Muscle of back (tissue), 3 donors: ENCODE measurements at regions not wholly inside any gene's neighbourhood (a gene's known extent, or its start where the extent isn't known, plus 50 kb on each side); places are given as distances from the start of the nearest gene placed in this dataset.

Experiments
- DNase-seq, 3 donors: peaks; one replicate each; pipeline versions ENCODE4 v3.0.0 to v3.0.0-alpha.2; 2013

DNA sequence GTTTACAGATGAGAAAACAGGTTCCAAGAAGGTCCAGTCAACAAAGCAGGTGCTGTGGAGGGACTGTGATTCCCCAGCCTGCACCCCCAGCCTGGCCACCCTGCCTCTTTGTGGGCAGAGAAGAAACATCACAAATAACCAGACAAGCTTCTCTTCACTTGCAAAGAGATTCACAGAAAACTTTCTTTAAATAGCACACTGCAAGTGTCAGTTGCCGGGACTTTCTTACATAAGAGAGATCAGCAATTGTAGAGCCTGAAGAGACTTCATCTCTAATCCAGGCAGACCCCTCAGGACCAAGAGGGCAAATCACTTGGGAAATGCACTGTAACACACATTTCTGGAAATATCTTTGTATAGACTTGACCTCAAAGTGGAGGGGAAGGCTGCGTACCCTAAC, 207.9 kb upstream of the CHRNA7 start:
- no peak for DNase-seq

DNA sequence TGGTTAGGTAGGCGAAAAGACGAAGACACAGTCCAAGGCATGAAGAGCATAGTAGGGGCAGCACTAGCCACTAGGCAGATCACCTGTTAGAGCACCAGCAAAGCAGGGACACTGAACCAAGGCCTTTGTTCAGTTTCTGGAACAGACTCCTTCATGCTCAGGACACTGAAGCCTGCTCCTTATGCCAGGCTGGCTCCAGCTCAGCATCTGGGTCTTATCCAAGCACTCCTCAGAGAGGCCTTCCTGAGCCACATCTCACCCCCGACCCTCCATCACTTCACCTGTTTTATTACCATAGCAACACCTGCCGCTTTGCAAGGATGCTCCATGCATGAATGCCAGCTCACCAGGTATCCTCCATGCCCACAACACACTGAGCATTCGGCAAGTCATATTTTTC, 206.3 kb upstream of the CHRNA7 start:
- no peak for DNase-seq

DNA sequence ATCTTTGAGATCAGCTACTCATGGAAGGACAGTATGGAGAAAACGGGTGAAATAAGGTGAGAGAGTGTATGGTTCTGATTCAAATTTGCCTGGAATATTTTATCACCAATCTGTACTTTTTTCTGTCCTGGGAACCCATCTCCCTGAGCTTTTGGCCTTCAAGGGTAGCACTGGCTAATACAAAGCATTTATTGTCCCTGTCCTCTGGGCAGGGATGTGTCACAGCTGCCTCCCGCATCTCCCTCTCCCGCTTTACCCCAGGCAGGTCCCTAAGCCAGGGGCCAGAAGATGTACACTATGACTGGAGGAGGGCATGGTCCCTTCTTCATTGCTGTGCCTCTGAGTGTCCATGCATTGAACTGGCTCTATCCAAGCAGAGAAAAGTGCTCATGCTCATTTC, 201.7 kb upstream of the CHRNA7 start:
- DNase-seq: no peak

DNA sequence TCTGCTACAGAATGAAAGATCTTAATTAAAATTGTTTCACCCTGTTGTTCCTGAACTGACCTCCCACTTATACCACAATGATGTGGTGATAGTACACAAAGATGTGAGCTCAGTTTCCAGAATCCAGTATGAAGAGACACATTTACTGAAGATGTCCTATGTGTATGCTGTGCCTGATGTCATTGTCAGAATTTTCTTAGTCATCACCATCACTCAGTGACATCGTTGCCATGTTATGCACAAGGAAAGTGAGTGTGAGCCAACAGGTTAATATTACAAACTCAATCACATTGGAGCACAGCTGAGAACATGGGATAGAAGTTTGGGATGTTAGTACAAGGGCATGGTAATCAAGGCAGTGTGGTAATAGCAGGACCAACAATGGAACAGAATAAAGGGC, 199.7 kb upstream of the CHRNA7 start:
- DNase-seq: no peak

DNA sequence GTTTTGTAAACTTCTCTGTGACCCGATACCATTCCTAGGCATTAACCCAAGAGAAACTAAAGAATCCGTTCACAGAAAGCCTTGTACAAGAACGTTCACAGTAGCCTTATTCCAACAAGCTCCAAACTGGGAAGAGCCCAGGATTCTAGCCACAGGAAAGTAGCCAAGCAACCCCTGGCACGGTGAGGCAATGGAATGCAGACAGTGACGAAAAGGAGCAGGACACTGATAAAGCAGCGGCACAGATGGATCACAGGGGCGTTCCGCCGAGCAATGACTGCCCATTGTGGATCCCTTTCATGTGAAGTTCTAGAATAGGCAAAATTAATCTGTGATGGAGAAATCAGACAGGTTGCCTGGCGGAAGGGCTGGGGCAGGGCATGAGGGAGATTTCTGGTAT, 198.7 kb upstream of the CHRNA7 start:
- no peak for DNase-seq

DNA sequence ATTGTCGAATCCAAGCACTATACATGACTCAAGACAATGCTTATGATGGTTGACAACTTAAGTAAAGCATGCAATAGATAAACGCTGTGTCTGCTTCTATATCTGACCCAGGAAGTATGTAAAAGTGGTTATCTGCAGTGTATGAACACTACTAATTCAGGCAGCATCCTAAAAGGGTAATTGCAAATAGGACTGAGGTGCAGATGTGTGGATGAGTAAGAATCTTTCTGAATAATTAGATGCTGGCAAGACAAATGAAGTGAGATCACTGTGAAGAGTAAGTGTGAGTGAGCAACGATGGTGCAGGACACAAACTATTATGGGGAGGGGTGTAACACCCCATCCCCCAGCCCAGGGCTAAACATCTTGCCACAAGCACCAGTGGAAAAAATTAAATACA, 195.7 kb upstream of the CHRNA7 start:
- DNase-seq: no peak

DNA sequence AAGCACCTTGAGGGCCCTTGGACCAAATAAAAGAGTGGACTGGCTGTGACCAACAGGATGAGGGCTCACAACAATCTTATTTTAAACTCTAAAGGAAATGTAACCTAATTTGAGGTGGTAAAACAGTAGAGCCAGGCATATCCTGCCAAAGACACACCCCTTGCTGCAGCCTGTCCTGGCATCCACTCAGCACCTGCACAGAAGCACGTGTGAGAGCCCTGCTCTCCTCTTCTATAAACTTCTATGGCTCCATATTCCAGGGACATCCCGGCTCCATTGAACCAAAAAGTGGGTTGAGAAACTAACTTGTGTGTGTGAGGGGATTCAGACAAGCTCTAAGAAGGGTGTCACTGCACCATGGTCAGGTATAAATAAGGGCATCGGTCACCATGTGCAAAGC, 190.9 kb upstream of the CHRNA7 start:
- no peak for DNase-seq

DNA sequence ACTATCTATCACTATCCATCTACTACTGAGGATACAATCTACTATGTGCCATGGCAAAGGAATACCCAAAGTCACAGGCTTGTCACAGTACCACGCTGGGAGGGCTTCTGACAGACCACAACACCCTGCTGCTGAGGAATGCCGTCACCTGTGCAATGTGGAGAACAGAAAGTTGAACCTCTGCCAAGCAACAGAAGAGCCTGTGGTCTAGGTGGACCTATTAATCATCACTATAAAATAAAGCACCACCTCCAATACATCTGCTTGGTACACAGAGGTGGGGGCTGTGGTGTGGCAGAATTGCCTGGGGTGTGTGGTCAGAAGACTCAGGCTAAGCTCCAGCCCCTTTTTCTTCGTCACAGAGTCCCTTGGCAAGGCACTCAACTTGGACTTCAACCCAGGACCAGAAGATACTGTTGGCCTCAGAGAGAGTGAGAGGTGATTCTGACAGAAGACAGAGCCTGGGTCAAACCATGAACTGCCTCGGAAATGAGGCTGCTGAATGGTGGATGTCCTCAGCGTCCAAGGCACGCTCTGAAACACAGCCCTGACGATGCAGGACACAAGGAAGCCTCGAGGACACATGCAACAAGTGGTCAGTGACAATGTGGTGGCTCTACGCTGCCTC, 189.4 kb upstream of the CHRNA7 start:
- DNase-seq: no peak

DNA sequence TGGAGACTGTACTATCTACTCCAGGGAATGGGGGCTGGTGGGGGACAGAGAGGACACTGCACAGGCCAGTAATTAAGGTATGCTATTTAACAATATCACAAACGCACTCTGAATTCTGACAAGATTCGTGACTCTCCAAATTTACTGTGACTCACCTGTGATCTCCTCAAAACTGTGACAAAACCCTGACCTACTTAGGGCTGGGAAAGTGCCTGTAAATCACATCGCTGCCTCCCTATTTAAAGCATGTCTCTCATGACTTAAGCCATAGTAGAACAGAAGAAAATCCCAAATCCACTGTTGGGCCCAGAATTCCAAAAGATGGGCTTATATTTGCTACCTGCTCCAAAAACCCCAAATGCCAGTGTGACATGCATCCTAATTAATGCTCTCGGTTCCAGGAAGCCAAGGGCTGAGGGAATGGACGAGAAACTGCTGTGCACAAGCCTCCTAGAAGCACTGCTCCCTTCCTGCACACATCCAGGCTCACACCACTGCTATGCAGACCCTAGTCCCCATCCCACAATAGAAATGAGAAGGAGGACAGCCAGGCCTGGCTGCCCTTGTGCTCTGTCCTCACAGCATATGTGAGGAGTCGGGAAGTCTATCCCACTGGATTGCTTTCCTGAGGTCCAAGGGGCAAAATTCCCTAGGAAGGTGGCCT, 187.7 kb upstream of the CHRNA7 start:
- no peak for DNase-seq

DNA sequence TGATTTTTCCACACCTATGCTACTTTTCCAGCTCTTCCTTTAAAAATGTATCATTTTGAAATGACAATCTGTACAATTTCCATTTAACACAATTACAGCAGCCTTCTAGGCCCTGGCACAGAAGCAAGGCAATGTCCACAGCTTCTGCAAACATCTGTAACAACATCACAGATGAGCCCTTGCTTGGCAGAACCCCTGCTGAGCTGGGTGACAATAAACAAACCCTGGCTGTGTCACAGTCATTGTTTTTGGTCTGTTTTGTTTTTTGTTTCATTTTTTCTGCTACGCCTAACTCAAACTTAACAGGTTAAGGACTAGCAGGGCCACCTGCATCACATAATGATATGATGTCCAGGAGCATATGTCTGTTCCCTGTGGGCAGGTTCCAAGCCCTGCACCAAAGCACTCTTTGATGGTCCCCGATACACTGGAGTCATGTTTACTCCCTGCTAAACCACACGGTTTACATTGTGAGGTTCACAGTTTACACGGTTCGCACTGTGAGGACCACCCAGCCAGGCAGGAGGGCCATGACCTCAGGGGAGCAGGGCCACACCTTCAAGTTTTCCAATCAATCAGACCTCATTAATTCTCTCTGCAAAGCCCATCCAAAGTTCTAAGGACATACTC, 186.8 kb upstream of the CHRNA7 start:
- no peak for DNase-seq

DNA sequence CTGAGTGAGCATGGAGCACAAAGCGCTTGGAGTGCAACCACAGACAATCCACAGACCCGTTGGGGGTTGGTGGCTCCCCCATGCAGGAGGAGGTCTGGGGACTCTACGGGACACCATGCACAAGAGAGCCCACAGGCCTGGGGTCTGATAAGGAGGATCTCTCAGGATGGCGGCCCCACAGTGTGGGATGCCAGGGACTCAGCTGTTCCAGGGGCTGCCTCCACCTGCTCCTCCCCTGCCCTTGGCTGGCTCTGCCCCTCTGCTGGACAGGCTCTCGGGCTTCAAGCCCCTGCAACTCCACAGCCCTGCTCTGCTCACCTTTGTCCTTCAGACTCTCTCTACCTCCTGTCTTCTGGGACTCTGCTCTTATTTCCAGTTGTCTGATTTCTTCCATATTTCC, 184.5 kb upstream of the CHRNA7 start:
- no peak for DNase-seq

DNA sequence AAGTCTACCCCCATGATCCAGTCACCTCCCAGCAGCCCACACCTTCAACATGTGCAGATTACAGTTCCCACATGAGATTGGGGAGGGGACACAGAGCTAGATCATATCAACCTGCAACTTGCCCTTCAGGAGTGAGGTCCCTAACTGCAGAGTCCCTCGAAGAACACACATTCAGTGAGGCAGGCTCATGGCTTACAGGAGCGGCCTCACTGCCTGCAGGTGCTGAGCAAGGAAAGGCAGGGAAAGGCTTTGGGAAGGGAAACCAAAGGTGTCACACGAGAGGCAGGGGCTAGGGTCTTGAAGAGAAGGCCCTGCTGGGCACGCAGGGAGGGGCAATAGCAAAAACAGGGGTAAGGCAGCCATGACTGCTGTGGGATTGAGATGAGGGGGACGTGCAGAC, 182.4 kb upstream of the CHRNA7 start:
- DNase-seq: no peak

DNA sequence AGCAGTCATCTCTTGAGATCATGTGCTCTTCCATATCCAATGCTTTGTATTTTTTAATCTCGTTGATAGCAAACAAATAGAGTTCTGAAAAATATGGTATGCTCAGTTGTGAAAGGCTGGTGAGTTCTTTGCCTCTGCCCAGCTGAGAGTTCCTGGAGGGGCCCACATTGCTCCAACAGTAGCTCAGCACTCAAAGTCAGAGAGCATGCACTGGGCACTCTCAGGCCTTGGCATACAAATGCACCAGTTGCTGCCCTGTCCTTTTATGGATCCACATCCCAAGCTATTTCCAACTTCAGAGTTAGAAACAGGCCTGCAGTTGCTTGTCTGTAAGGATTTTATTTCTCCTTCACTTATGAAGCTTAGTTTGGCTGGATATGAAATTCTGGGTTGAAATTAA, 181.7 kb upstream of the CHRNA7 start:
- DNase-seq: no peak

DNA sequence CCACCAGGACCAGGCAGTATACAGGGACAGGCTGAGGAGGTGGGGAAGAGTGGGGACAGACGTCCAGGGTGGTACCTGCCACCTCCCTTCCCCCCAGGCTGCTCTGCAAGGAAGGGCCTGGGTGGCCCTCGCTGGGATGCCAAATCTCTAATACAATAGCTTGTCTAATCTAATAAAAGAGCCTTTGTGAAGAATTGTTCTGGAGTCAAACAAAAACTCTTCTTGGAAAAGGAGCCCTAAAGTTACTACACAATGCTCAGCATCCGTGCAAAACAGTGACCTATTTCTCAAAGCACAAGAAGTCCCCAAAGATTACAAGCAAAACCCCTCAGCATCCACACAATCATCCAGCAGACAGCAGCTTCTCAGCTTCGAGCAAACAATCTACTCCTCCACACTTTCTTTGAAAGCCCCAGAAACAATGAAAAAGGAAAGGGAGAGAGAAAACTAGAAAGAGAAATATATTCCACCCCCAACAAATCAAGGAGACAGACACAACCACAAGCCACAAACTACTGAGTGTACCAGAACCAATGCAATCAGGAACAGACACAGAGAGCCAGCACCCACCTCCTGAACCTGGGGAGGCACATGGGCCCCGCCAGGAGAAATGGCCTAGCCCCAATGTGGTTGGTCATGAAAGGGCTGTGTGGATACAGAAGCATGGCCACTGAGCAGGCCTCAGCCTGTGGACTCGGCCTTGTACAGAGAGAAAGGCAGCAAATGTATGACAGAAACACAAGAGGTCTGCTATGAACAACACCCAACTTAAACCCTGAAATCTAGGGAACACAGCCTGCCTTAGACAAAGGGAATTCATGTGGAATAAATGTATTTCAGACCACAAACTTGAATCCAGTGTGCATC, 177.1 kb upstream of the CHRNA7 start:
- no peak for DNase-seq

DNA sequence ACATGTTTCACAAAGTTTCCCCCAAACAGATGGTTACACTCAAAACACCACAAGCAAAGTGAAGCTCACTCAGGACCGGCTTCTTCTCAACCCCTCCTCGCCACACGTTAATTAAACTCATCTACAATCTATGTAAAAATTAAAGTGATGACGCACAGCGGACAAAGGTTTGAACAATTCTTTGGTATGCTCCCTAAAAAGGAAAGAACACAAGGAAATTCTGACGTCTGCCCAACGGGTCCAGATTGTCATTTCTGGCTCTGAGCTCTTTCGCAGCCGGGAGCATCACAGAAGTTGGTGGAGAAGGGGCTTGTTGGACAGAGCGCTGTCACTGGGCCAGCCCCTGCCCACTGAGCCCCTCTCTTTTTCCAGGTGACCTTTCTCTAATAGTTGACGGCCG, 173.7 kb upstream of the CHRNA7 start:
- no peak for DNase-seq

DNA sequence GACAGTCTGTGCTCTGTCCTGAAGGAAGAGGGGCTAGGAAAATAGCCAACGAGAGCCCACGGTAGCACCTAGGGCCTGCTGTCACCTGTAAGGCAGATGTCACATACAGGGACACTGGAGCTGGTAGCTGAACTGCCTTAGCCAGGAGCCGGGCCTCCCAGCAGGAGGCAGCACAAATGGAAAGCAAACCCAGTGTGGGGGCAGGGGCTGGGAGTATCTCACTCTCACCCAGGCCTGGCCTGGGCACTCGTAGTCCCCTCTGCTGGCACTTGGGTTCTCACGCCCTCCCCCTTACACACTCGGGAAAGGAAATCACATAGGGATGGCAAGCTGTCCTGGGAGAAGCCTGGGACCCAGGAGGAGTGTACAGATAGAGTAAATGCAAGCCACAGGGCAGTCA, 173.1 kb upstream of the CHRNA7 start:
- DNase-seq: no peak

DNA sequence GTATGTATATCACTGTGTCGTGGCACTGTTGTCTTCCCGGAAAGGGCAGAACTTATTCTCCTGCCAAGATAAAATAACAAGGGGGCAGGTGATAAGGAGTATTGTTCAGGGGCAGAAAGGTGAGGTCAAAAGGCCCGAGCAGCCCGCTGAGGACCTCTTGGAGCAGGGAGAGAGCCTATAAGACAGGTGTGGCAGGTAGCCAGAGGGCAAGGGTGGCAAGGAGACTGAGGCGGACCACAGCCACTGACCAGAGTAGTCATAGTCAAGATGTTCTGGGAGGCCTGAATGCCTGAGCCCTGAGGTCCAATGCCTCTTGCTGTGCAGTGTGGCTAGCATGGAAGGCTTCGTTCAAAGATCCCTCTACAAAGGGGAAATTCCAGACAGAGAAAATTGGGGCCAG, 172.3 kb upstream of the CHRNA7 start:
- DNase-seq: no peak

DNA sequence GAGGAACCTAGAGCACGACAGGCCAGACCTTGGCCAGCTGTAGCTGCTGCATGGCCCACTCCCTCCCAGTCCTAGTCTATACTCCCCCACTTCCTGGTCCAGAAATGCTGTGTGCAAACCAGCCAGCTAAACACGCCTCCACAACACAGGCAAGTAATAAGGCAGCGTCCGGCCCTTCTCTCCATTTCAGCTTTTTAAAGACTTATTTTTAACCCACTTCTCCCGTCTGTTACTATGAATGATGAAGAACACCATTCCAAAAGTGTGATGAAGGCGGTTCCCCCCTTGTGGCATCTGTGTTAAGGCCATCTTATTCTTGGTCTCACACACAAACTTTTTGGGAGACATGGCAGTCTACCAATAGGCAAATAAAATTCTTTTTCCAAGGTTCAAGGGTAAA, 164.1 kb upstream of the CHRNA7 start:
- DNase-seq: no peak

DNA sequence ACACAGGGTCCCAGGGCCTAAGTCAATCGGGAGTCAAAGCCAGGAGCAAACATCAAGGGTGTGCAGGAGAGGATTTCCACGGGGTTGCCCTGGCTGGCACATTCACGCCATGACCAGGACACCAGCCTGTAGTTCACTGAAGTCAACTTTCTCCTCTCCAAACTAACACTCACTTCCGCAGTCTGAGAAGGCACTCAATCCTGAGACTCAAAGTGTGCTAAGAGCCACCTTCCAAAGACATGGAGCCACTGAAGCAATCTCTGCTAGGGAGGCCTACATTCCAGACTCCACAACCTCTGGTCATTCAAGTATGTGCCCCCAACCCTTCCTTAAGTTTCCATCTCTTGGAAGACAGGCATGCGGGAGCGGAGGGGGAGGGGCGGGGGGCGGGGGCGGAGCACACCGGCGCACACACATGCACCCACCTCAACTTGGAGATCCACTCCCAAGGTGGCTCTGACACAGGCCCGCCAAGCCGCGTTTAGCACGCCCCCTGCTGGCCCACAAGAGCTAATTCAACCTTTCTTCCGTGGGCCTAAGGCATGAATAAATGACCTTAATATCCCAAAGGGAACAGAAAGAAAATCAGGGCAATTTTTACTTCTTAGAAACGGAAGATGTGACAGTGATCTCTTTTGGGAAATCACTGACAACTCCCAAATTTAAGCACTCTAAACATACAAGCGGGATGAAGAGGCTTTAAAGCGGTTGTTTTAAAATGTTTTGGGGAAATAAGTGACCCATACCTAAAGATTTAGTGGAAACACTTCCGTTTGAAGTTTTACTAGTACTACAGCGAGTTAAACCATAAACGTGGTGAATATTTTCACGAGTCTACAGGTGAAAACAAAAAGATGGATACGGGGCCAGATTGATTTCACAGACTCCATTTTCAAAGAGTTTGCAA, 162.5 kb upstream of the CHRNA7 start:
- peak; percentile 31 to 51 (median 40) for DNase-seq

DNA sequence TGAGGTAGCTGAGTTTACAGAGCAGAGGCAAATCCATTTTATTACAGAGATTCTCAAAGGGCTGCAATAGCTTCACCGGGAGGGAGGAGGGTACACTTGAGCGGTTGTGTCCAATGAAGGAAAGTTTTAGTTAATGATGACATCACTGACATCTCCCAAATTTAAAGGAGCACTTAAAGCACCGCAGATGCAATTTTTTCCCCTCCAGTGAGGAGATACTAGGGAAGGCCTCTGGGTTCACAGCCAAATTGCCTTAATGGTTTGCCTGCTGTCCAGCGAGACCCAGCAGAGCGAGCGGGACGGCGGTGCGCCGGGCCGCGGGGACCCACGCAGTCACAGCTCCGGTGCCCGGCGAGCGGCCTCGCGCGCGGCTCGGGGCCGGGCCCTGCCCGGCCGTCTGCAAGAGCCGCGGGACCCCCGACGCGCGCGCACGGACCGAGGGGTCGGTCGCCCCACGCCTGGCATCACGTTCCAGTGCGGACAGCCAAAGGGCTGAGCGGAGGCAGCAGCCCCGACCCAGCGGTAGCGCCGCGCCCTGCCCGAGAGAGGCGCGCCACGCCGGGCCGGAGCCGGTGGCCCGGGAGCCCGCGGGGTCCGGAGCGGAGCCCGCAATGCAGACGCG, 160.5 kb upstream of the CHRNA7 start:
- DNase-seq: peak in 2 of 3 donors; percentile 13 to 26
